AG09319 (cell line): ENCODE measurements at regions not wholly inside any gene's neighbourhood (a gene's known extent, or its start where the extent isn't known, plus 50 kb on each side); places are given as distances from the start of the nearest gene placed in this dataset.

Experiments
- DNase-seq: peaks from one replicate; pipeline ENCODE4 v3.0.0-alpha.2; 2010; ENCODE audit warnings: low read depth; ENCODE audit errors: extremely low read depth
- TF ChIP-seq, protein P1 (sequence below): IDR thresholded peaks from 2 replicates; pipeline ENCODE4 v1.5.1; 2011; ENCODE audit warnings: low read depth, mild to moderate bottlenecking, inconsistent platforms, low read length, moderate library complexity

DNA sequence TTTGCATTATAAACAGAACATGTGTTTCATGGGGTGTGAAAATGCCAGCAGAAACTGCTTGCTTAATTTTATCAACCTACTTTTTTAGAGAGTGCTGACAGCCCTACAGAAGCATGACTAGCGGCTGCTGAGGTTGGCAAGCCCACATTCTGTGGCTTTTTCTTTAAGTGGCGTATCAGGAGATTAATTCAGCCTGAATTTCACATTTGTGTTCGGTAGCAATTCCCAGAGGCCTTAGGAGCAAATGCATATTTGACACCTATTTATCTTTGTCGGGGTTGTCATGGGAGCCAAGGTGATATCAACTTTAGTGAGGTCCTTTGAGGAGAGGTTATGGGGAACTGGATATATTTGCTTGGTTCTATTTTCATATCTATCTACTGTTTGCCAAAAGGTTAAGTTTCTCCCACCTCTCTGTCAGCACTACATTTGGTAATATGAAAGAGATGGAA is 140.9 kb downstream of the KCNJ2 start:
- TF ChIP-seq, protein P1, sequence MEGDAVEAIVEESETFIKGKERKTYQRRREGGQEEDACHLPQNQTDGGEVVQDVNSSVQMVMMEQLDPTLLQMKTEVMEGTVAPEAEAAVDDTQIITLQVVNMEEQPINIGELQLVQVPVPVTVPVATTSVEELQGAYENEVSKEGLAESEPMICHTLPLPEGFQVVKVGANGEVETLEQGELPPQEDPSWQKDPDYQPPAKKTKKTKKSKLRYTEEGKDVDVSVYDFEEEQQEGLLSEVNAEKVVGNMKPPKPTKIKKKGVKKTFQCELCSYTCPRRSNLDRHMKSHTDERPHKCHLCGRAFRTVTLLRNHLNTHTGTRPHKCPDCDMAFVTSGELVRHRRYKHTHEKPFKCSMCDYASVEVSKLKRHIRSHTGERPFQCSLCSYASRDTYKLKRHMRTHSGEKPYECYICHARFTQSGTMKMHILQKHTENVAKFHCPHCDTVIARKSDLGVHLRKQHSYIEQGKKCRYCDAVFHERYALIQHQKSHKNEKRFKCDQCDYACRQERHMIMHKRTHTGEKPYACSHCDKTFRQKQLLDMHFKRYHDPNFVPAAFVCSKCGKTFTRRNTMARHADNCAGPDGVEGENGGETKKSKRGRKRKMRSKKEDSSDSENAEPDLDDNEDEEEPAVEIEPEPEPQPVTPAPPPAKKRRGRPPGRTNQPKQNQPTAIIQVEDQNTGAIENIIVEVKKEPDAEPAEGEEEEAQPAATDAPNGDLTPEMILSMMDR = no peak

DNA sequence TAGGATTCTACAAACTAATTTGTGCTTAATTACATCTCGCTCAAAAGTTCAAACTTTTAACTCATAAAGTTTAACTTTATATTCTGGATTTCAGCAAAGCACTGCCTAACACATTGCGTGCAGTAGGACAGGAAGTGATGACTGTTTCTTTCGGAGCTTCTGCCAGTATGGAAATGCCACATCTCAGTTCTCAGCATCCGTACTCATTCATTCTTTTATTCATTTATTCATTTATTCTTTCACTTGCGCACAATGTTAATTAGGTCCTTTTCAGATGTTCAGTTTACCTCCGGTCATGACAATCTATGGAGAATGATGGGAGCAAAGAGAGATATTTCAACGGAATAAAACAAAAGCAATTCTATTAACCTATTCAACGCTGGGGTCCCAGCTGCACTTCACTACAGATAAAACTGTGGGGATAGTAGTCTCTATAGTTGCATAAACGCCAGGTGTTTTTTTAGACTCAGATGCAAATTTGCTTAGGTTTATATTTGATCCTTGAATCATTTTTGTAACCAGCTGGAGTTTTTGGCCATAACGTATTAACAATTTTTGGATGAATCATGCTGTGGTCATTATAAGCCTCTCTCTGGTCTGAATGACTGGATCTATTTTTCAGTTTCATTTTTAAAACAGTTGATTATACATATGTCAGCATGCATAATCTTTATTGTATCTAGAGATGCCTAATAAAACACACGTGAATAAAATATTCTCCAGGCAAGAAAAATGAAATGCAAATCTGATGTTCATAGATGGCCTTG is 143.9 kb downstream of the KCNJ2 start:
- TF ChIP-seq, protein P1 = no peak
- no peak for DNase-seq

More for the DNA sequence above, 140.9 kb downstream of the KCNJ2 start:
- no peak for DNase-seq

DNA sequence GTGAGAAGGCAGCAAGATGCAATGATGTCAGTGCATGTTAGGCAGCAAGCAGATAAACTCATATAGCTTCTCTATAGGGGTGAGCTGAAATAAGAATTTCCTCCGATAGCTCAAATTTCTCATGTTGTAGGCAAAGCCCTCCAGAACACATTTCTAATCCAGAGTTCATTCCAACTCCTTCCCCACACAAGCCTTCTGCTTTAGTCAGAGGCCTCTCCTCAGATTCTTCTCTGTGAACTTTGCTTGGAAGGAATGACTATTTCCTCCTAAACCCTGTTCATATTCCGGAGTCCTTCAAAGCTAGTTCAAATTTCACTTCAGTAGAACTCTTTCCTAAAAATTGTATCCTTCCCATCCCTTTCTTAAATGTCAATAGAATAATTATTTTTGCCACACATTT is 144.8 kb downstream of the KCNJ2 start:
- TF ChIP-seq, protein P1 = no peak
- no peak for DNase-seq

DNA sequence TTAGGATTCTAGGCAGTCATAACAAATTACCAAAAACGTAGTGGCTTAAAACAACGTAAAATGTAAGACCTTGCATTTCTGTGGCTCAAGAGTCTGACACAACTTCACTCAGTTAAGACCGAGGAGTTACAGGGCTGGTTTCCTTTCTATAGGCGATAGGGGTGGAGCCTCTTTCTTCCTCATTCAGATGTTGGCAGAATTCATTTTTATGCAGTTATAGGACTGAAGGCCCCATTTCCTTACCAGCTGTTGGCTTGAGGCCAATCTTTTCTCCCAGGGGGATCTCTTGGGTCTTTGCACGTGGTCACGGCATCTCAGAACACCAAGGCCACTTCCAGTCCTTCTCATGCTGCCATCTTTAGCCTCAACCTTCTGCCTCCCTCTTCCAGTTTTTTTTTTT is 145.2 kb downstream of the KCNJ2 start:
- DNase-seq = no peak
- TF ChIP-seq, protein P1 = no peak

DNA sequence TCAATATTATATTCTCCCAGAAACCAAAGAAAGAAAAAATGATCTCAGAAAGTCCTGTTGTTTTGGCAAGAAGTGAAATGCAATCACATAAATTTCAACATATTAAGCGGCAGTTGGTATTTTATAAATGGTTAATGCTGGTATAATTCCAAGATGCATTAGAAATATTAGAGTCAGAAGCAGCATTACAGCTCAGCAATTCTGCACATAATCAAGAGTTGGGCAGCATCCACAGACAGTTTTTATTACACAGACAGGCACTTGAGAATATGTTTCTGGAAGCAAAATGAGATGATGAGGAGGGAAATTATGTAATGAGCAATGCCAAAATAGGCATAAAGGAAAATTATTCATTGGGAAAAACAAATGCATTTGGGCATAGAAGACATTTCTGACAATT is 148.1 kb downstream of the KCNJ2 start:
- DNase-seq = no peak
- TF ChIP-seq, protein P1 = no peak

DNA sequence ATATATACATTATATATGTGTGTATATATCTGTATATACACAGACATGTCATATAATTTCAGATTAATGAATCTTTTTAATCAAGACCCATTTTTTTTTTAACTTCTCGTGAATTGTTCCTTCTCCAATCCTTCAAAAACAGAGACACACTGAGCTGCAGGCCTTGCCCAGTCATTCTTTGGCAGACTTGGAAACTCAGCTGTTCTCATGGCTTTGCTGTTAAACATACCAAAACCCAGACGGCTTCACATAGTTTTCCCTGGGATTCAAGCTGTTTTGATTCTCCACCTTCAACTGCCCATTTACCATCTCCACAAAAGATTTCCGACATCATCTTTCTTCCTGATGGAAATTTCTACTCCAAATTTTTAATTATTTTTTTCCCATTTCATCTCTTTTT is 148.7 kb downstream of the KCNJ2 start:
- no peak for DNase-seq
- TF ChIP-seq, protein P1 = no peak

DNA sequence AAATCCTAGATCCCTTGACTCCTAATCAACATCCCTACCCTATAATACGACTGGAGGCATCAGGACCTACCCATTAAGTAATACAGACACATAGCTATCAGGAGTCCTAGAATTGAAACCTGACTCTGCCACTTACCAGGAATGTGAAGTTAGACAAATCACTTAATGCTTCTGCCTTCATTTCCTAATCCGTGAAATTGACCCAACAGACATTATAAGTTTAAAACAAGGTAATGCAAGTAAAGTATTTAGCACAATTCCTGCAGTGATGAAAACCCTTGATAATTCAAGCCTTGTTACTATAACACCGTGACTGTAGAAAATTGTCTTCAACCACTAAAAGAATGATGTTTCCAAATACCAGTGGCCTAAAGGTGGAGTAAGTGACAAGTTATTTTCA is 150.2 kb downstream of the KCNJ2 start:
- no peak for DNase-seq
- TF ChIP-seq, protein P1 = no peak
